ENCODE measurements at regions not wholly inside any gene's neighbourhood (a gene's known extent, or its start where the extent isn't known, plus 50 kb on each side); places are given as distances from the start of the nearest gene placed in this dataset.

DNA sequence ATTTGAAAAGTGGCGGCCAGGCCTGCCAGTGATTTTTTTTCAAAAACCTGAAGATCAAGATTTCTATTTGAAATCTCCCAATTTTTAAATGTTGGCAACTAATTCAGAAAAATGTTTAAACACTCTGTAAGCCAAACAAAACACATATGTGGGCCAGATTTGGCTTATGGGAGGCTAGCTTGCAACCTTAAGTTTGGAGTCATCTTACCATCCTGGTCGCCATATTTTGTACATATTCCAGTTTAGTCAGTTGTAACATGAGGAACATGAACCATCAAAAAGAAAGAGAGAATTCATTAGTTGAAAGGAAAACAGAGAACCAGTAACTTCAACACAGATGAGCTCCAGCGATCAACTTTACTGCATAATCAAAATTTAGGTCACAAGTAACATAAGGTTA lies 115.4 kb downstream of the TMEM26 start:
- Histone ChIP-seq H3K36me3 (replicated peaks in 1 of 2; ENCODE audit: control extremely low read depth in 1 of 2, control insufficient read depth in 1 of 2, extremely low read depth in 1 of 2, insufficient read depth in 2 of 2, low read length in 1 of 2) (no peaks in the 10 kb centered on the region), H3K4me3 (ENCODE audit: control extremely low read depth in 1 of 5, extremely low read depth in 1 of 5, insufficient read depth in 1 of 5, low read depth in 2 of 5, low read length in 4 of 5) (no peak overlapping the region), H2AFZ (ENCODE audit: insufficient read depth, low read depth, low read length, poor library complexity, severe bottlenecking) (no peak overlapping the region), H4K20me1 (ENCODE audit: control insufficient read depth, insufficient read depth, low read length, poor library complexity, severe bottlenecking) (no peaks in the 10 kb centered on the region), H3K4me1 (ENCODE audit: control insufficient read depth in 2 of 2, insufficient read depth in 2 of 2, low read length in 2 of 2) (no peaks in the 10 kb centered on the region), H3K79me2 (ENCODE audit: control insufficient read depth, insufficient read depth, low read length) (no peaks in the 10 kb centered on the region), H3K9ac (ENCODE audit: low read length) (no peak overlapping the region), H3K27ac (ENCODE audit: low read length in 2 of 2) (no peak overlapping the region), H3K9me3 (ENCODE audit: control extremely low read depth in 1 of 3, control insufficient read depth in 2 of 3, insufficient read depth in 1 of 3, low read length in 2 of 3) (no peaks in the 10 kb centered on the region), H3K27me3 (replicated peaks in 1 of 4; ENCODE audit: control extremely low read depth in 1 of 4, control insufficient read depth in 3 of 4, insufficient read depth in 4 of 4, low read length in 3 of 4) (no peaks in the 10 kb centered on the region), H3K4me2 (replicated peaks; ENCODE audit: low read depth, low read length, poor library complexity, severe bottlenecking) (no peak overlapping the region)
- Mint-ChIP-seq H3K4me3 (no peak overlapping the region), H3K27me3 (peaks cover 11% of the 10 kb centered on the region), H3K4me1 (no peaks in the 10 kb centered on the region), H3K9me3 (ENCODE audit: insufficient read depth) (peaks cover 7% of the 10 kb centered on the region), H3K27ac (no peak overlapping the region)
- TF ChIP-seq, protein P1, sequence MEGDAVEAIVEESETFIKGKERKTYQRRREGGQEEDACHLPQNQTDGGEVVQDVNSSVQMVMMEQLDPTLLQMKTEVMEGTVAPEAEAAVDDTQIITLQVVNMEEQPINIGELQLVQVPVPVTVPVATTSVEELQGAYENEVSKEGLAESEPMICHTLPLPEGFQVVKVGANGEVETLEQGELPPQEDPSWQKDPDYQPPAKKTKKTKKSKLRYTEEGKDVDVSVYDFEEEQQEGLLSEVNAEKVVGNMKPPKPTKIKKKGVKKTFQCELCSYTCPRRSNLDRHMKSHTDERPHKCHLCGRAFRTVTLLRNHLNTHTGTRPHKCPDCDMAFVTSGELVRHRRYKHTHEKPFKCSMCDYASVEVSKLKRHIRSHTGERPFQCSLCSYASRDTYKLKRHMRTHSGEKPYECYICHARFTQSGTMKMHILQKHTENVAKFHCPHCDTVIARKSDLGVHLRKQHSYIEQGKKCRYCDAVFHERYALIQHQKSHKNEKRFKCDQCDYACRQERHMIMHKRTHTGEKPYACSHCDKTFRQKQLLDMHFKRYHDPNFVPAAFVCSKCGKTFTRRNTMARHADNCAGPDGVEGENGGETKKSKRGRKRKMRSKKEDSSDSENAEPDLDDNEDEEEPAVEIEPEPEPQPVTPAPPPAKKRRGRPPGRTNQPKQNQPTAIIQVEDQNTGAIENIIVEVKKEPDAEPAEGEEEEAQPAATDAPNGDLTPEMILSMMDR (IDR thresholded peaks at IDR 0.05) = no peak
- TF ChIP-seq EZH2 (IDR thresholded peaks at IDR 0.05; ENCODE audit: borderline replicate concordance, insufficient read depth, low read depth, low read length, poor library complexity, severe bottlenecking) = no peak
- CTCF ChIA-PET = no interaction called here
- ATAC-seq (ENCODE audit: low read depth) (no peak), DNase-seq (no peak)
- intact Hi-C loops (cut with micrococcal nuclease) = no loop called here
- POLR2A ChIA-PET = no interaction called here
- WGBS (ENCODE audit: insufficient coverage) = no CpG with 5 or more reads among the region's 3 CpGs

DNA sequence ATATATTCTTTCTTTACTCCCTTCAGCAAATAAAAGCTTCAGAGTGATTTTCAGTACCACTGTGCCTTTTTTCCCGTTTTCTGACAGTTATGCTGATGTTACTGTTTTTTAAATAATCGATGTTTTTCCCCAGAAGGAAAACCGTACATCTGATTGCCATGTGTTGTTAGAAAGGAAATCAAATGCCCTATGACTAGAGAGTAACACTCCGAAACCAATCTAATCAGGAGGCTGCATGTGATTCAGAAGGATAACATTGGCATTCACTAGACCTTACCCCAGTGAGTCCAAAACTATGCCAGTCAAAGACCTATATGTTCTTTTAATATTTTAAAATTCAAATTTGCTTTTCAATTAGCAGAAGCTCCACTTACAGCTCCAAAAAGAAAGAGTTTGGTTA lies 116.3 kb downstream of the TMEM26 start:
- ChIA-PET POLR2A (no interaction called here), CTCF (no interaction called here)
- Histone ChIP-seq H3K4me3 (ENCODE audit: control extremely low read depth in 1 of 5, extremely low read depth in 1 of 5, insufficient read depth in 1 of 5, low read depth in 2 of 5, low read length in 4 of 5) (no peak overlapping the region), H3K27ac (ENCODE audit: low read length in 2 of 2) (no peak overlapping the region), H3K9ac (ENCODE audit: low read length) (no peak overlapping the region), H3K36me3 (replicated peaks in 1 of 2; ENCODE audit: control extremely low read depth in 1 of 2, control insufficient read depth in 1 of 2, extremely low read depth in 1 of 2, insufficient read depth in 2 of 2, low read length in 1 of 2) (no peaks in the 10 kb centered on the region), H4K20me1 (ENCODE audit: control insufficient read depth, insufficient read depth, low read length, poor library complexity, severe bottlenecking) (no peaks in the 10 kb centered on the region), H2AFZ (ENCODE audit: insufficient read depth, low read depth, low read length, poor library complexity, severe bottlenecking) (no peak overlapping the region), H3K27me3 (replicated peaks in 1 of 4; ENCODE audit: control extremely low read depth in 1 of 4, control insufficient read depth in 3 of 4, insufficient read depth in 4 of 4, low read length in 3 of 4) (no peaks in the 10 kb centered on the region), H3K9me3 (ENCODE audit: control extremely low read depth in 1 of 3, control insufficient read depth in 2 of 3, insufficient read depth in 1 of 3, low read length in 2 of 3) (no peaks in the 10 kb centered on the region), H3K79me2 (ENCODE audit: control insufficient read depth, insufficient read depth, low read length) (no peaks in the 10 kb centered on the region), H3K4me2 (replicated peaks; ENCODE audit: low read depth, low read length, poor library complexity, severe bottlenecking) (no peak overlapping the region), H3K4me1 (ENCODE audit: control insufficient read depth in 2 of 2, insufficient read depth in 2 of 2, low read length in 2 of 2) (no peaks in the 10 kb centered on the region)
- Mint-ChIP-seq H3K9me3 (ENCODE audit: insufficient read depth) (peaks cover 7% of the 10 kb centered on the region), H3K4me3 (no peak overlapping the region), H3K27me3 (peaks cover 11% of the 10 kb centered on the region), H3K4me1 (no peaks in the 10 kb centered on the region), H3K27ac (no peak overlapping the region)
- WGBS (ENCODE audit: insufficient coverage) = 100% methylated on average over 1 of the region's 4 CpGs
- DNase-seq (no peak), ATAC-seq (ENCODE audit: low read depth) (no peak)
- TF ChIP-seq EZH2 (IDR thresholded peaks at IDR 0.05; ENCODE audit: borderline replicate concordance, insufficient read depth, low read depth, low read length, poor library complexity, severe bottlenecking) = no peak
- TF ChIP-seq, protein P1 (IDR thresholded peaks at IDR 0.05) = no peak
- intact Hi-C loops (cut with micrococcal nuclease) = no loop called here

Measured in B cell (primary cell).